UCSD-AML1 (cell line): ENCODE measurements at regions not wholly inside any gene's neighbourhood (a gene's known extent, or its start where the extent isn't known, plus 50 kb on each side); places are given as distances from the start of the nearest gene placed in this dataset.

Experiments
- DNase-seq: peaks from one replicate; lab custom pipeline; 2025; ENCODE audit not compliant: unreplicated experiment; lab: John Stamatoyannopoulos, UW

DNA sequence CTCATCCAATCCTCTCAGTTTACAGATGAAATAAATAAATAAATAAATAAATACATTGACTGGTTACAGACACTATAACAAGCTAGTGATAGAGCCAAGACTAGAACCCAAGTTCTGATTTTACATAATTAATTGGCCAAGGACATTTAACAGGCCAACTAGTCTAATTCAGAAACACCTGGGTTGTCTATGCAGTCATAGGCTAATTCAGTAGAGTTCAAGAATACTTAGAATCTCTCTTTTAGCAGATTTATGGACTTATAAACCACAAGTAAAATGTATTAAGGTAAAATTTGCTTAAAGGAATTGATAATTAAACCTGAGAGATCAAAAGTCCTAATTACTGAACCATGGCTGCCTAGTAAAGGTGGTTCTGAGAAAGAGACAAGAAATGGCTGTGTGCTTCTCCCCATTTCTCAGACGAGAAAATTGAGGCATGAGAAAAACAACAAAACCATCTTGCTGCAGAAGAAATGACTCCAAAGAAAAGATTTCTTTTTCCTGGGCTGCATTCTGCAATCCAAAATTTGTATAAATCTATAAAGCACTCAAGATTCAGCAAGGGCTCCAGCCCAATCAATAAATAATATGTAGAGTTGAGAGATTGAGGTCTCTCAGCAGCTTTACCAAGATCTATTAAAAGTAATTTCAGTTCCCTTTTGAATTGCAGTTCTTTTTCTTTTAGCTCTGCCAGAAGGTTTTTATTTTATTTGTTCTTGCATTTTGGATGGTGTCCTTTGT is 98.3 kb downstream of the DUSP10 start:
- no peak for DNase-seq

DNA sequence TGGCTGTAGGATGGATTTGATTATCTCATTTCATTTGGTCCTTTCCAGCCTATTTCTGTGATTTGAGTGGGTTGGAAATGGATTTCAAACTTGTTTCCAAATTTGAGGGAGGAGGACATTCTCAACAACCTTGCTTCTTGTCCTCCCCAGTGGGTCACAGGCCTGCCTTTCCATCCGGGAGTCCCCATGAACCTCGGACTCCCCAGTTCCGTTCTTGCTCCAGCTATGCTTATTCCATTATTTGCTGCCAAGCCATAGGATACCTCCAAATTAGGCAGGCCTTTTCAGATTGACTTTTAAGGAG is 97.8 kb downstream of the DUSP10 start:
- no peak for DNase-seq

DNA sequence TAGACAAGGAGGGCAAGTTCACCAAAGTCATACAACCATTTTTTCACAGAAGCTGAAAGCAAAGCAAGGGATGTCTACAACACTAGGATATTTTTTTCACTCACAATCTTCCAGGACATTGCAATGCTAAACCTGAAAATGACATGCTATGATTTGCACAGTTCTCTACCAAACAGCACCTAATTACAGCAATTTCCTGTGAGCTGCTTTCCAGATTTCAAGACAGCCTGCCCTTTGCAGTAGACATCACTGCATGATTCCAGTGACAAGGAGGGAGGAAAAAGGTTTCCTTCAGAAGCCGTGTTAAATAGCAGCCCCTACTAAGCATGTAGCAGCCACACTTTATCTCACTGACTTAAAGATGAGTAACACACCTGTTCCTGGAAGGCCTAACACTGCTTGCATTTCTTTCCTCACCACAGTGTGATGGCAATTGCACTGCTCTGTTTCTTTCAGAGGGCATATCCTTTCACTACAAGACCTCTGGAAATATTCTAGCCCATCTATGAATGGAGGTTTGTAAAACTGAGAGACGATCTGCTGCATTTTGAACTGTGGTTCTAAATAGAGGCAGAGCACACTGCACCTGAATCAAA is 97.1 kb downstream of the DUSP10 start:
- DNase-seq: no peak

DNA sequence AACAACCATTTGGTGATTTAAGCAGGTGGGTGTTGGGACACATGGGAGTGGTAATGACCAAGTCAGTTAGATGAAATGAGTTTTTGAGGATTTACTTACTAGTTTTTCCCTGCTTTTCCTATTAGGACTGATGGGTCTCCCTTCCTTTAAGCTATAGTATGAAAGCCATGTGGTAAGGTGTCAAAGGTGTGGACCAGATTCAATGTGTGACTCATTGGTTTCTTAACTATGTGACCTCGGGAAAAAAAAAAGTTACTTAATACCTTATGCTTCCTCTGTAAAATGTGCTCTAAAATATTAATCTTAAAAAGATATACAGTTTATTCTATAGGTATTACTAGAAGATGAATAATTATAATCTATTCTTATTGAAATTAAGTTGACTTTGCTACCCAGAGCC is 93.7 kb downstream of the DUSP10 start:
- DNase-seq: no peak
